Kidney tubule cell (primary cell): ENCODE measurements at regions not wholly inside any gene's neighbourhood (a gene's known extent, or its start where the extent isn't known, plus 50 kb on each side); places are given as distances from the start of the nearest gene placed in this dataset.

Source experiments
- DNase-seq: peaks from one replicate; pipeline ENCODE4 v3.0.0-alpha.2; 2018; ENCODE audit warnings: low spot score

DNA sequence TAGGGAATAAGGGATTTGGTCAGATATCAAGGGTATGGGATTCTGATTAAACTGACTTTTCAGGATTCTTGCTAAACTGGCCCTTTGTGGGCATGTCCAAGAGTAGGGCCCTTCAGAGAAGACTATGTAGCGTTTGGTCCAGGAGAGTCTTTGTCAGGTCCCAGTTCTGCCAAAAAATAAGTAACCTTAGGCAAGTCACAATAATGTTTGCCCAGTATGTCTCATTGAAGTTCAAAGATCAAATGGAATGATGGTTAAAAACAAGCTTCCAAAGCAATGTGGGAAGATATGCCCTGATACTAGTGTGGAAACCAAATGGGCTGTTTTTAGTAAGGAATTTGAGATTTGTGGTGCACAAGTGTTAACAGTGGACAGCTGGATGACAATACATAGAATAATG, 454.4 kb downstream of the WDR72 start:
- no peak for DNase-seq

DNA sequence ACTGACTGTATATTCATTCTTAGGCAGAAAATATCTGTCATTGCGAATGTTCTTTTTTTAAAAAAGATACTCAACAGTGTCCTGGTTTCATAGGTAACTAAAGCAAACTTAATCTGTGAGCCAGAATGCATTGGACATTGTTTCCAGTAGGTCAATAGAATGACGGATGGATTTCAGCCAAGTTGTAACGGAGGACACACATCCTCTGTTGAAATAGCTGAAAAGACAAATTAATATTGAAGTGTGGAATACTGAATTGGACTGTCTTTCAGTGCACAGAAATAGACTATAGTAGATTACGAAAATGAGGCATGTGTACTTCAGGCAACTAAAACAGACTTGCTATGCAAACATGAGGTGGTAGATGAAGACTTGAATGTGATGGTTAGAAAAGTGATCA, 461.6 kb downstream of the WDR72 start:
- no peak for DNase-seq

DNA sequence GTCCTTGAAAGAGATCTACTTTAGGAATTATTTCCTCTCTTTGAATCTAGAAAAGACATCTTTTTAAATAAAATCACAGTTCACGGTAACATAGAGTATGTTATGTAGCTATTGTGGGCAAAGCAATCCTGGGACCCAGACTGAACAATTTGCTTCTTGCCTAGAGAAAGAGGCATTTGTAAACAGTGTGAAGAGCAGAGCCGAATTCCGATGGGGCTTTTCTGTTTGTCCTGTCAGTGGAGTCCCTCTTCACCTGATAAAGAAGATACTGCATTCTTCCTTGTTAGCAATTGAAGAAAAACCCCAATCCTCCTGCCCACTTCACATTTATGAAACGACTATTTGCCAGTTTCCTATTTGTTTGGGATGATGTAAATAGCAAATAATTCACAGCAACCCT, 462.9 kb downstream of the WDR72 start:
- DNase-seq, result no peak

DNA sequence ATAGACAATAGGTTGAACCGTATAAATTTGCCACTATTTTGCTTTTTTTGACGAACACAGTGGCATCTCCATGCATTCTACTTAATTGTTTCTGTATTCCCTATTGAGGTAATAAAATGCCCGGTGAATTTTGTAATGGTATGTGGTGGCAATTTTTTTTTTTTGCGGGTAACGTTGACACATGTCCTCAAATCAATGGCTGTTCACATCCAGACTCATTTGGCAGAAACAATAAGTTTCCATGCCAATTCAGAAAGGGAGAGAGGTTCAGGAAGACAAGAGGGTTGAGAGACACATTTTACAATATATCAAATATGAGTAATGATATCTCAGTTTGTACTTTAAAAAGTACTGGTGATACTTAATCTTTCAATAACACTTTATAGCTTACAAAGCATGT, 463.9 kb downstream of the WDR72 start:
- DNase-seq, result no peak

DNA sequence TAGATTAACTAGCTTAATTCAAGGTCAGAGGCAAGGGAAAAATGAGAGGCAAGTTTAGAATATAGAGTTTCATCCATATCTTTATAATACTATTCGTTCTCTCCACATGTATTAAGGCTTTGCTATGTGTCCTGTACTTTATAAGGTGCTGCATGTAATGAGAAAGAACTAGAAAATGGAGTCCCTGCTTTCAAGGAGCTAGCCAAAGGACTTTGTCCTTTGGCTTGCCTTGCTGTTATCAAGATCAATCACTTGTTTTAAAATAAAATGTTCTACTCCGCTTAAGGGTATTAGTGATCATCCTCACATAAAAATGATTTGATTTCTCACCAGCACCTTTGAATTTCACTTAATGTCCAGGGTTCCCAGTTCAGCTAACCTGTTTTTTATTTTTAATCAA, 470.9 kb downstream of the WDR72 start:
- DNase-seq, result no peak

DNA sequence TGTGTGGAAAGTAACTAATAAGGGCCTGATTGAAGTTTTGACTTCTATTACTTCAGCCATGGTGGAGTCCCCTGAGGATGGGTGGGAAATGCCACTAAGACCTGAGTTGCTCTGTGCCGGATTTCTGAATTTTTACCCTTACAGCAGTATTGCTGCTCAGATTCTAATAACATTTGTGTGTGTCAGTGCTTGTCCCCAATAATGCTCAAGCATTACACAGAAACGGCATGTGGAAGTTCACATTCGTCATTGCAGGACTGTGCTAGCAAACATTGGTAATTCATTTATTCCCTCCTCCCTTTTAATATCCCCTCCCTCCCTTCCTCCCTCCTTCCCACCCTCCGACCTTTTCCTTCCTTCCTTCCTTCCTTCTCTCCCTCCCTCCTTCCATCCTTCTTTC, 484.5 kb upstream of the ONECUT1 start:
- no peak for DNase-seq

DNA sequence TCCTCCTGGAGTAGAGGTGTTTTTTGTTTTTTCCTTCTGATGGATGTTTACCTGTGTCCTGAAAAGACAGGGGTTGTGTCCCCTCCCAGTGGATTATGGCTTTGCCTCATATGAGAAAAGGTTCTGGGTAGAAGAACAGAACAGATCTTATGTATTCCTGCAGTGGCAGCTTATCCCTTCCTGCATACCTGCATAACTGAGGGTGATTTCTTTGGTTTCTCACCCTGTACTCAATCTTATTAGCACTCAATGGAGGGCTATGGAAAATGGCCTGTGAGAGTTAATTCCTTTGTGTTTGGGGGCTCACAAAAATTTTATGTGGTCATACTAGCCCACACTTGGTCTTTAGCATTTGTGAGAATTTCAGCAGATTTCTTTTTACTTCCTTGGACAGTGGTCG, 482.0 kb upstream of the ONECUT1 start:
- DNase-seq, result no peak

DNA sequence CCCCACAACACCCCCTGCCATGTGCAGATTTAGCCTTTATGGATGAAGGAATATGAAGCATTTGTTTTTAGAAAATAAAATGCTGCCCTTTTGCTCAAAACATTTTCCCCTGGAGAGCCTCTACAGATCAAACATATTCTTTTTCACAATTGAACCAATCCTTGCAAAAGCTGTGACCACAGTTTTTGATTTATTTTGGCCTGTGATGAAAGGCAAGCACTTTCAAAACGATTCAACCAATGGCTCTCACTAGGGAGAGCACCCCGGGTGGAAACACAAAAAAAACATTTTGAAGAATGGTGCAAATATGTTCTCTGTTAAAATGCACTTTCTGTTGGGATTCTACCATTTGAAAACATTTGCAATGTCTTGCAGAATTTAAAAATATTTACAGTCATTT, 476.0 kb upstream of the ONECUT1 start:
- DNase-seq, result no peak

DNA sequence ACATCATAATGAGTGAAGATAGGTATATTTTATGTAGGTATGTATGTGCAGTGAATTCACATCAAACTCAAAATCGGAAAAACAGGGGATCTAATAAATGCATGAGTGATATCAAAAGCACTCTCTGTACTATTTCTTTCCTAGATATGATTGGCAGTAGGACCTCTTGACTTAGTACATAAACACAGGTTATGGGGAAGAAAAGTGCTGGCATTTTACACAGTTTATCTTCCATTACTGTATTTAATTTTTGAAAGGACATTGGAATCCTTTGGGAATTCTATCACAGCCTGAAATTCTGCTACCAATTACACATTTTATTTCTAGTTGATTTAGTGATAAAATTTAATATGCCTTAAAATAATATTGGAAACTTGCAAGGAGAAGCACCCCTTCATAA, 470.5 kb upstream of the ONECUT1 start:
- DNase-seq, result no peak

DNA sequence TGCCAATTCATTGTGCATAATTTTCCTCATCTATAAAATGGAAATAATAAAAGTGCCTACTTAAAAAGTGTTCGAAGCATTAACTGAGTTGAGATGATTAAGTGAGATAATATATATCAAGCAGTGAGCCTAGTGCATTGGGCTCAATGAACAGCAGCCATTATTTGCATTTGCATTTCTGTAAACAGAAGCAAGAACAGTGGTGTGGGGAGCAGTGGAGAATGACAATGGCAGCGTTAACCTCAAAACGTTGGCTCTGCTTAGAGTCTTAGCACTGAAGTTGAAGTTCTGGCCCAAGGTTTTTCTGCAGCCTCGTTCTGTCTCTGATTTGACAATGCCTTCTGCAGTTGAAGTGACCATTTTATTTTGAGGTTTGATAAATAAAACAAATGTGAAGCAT, 466.3 kb upstream of the ONECUT1 start:
- DNase-seq, result no peak

DNA sequence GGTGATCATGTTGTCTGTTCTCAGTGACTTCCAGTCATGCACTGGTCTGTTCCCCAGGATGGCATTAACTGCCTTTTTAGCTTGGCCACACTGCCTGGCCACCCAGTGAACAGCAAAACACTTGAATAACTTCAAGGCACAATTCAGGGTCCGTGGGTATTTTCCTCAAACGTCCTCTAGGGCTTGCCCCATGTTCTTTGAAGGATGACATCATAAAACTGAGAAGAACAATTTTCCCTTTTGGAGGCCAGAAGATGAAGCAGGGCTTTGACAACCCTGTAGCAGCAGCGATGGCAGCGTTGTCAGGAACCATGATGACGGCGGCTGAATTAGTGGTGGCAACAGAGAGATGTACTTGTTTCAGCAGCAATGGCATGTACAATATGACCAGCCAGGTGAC, 465.9 kb upstream of the ONECUT1 start:
- no peak for DNase-seq

DNA sequence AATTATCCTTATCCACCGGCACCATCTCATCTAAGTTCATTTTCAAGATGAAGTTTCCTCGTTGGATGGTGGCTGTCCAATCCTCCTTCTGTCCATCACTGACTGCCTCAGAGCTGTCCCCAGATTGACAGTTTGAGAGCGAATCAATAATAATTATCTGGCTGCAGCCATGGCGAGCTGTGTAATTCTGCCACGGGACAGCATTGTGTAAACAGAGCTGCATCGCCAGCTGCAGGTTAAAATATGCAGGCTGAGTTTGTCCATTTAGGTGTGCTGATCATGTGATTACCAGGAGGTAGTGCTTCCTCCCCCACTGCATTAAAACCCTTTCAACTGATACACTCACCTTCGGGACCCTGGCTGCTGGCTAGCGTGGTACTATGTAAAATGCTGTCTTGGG, 461.9 kb upstream of the ONECUT1 start:
- DNase-seq, result no peak

DNA sequence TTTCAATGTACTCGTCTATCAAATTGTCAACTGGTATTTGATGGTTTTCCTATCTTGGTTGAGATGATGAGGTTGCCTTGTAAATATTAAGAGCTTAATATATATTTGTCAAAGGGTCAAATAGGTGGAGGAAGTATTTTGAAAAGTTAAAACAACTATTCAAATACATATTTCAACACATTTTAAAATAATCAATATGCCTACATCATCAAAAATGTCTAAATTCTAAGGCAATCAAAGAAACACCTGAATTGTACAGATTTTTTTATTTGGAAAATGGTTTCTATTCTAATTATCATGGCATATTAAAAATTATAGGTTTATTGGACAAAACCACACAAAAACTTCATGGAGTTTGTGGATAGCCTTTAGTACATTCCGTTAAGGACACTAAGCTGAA, 461.4 kb upstream of the ONECUT1 start:
- DNase-seq, result no peak

DNA sequence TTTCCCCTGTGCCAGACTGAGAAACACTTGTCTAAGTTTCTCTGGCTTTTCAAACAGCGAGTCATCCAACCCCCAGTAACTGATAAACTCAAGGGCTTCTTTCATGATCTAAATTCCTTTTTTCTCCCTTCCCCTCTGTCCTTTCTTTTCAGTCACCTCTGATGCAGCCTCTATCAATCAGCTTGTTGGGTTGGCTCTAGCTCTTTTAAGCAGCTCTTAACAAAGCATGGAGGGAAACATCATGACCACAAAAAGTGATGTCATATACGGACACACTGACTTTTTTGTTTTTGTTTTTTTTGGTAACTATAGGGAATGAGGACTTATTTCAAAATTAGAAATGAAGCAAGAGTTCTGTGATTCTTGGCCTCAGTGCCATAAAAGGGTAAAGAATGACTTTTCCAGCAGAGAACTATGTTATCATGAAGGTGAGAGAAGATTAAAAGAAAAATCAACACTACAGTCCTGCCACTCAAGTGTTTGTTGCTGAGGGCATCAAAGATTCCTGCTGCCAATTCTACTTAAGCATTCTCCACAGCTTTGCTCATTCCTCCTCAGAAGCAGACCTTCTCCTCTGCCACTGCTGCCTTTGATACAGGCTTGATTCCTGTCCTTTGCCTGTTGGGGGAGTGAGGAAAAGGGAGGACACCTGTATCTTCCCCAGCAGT, 457.0 kb upstream of the ONECUT1 start:
- DNase-seq, result no peak

DNA sequence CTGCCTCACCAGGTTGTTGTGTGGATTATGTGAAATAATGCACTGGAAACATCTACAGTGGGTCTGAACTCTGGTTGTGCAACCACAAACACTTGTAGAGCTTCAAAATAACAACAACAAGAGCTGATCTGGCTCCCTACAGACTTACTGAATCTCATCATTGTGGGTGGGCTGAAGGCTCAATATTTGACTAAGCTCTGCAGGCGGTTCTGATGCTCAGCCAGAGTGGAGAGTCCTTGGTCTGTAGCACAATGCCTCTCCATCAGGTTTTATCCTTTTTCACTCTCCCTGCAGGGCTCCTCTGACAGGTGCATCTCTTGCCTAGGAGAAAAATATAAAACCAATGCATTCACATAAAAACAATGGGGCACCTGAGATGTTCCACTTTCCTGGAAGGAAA, 456.3 kb upstream of the ONECUT1 start:
- DNase-seq, result no peak

DNA sequence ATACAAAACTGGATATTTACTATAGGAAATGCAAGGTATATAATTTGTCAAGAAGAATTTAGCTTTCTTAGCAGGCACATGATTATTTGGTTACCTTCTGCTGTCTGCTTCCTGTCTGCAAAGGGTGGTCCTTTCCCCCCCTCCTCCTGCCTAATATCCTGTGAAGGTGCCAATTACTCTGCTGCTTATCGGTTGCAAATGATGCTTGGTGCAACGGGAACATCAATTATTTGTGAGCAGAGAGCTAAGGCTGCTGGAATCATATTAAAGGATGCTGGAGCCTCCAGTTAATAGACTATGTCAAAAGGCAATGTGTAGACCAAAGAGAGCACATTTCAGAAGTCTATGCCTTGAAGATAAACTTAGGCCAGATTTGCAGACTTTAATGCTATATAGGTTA, 443.7 kb upstream of the ONECUT1 start:
- no peak for DNase-seq

DNA sequence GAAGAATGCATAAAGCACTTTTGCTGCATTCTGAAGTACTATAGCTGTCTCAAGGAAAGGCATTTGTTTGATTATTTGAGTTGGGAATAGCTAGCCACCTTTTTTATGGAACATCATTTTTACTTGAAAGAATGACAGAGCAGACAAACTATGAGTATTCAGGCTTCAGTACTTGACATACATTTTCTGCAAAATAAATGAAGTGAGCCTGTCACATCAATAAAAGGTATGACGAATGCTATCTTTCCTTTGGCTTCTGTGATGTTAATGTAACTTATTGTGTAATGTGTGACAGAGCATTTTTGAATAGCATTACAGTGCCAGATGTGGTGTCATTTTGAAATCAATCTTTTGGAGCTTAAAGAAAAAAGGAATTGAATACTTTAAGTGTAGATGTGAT, 440.3 kb upstream of the ONECUT1 start:
- DNase-seq, result no peak

DNA sequence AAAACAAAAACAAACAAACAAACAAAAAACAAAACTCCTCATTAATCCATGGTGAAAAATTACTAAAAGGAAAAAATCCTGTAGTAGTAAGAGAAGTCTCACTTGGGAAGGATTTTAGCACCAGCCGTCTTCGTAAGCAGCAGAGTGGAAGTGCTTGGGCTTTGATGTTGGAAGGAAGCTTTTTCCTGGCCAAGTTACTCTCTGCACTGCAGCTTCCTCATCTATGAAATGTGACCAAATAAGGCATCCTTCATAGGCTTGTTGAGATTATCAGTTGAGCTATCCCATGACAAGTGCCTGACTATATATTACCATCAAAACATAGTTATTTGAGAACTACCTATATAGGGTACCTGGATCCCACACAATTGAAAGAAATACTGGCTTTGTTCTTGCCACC, 436.4 kb upstream of the ONECUT1 start:
- DNase-seq, result no peak

DNA sequence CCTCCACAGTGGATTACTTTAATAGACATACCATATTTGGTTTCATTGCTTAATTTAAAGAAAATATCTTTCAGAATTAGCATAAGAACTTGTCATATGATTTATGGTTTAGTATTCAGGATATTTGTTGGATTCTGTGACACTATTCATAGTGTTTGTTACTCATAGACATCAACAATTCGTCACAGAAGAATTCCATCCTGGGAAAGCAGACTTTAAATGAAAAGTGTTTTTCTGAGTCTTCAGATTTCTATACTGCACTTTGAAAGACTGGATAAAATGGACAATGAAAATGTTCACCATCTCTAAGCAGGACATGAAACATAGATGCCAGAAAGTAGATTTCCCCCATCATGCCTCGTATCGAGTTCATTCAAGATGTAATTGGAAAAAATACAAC, 435.6 kb upstream of the ONECUT1 start:
- no peak for DNase-seq

DNA sequence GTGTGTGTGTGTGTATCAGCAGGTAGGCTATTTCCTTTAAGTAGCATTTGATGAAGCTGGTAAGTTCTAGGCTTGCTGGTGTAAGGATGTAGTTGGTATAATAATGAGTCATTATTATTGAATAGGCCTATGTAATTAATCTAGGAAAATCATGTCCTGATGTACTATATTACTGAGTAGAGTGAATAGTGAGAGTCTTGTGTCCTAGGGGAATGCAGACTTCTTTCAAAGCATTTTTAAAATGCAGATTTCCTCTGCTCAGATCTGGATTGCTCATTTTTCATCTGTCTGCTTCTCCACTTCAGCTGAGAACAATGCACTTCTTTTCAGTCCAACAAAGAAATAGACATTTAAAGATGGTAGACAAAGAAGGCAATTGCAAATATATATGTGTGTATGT, 434.2 kb upstream of the ONECUT1 start:
- DNase-seq, result no peak

DNA sequence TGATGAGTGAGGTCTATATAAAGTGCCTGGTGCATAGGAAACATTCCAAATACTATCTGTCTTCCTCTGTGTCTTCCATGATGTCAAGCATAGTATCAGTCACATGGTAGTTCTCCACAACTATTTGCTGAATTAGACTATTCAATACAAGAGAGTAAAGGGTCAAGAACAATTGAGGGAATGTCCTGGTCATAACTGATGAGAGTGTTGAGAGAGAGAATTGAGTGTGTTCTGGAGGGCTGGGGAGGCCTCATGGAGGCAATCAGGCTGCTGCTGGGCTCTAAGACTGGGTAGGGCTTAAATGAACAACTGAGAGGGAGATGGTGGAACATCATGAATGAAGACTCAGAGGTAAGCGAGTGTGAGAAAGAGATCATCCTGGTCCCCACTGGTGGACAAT, 433.7 kb upstream of the ONECUT1 start:
- DNase-seq, result no peak

DNA sequence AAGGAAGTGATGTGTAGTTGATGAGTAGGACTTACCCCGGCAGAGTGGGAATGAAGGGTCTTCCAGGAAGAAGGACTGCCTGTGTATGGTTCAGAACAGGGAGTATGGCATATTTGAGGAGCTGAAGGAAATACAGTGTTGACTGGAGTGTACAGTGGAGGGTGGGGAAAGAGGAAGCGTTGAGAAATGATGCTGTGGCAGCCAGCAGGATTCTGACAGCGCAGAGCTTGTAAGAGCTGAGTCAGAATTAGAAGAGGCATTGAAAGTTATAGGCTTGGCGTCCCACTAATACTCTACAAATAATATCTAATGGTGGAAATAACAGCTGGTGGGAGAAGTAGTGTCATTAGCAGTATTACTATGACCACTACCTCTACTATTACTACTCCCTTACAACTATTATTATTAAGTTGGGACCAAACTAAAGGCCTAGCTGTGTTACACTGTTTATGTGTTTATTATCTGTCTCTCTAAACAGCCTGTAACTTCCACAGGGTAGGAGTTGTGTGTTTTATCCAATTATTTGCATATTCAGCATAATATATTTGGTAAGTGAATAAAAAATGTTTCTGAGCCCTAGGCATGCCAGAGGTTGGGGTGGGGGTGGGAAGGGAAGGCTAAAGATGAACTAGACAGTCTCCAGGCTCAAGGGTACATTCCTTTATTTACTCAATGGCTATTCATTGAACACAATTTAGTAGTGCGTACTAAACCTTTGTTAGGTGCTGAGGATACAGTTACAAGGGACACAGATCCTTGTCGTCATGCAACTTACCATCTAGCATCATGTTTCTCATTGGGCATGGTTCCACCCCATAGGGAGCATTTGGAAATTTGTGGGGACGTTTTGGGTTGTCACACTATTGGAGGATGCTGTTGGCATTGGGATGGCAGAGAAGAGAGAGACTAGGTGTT, 428.8 kb upstream of the ONECUT1 start:
- DNase-seq, result no peak

DNA sequence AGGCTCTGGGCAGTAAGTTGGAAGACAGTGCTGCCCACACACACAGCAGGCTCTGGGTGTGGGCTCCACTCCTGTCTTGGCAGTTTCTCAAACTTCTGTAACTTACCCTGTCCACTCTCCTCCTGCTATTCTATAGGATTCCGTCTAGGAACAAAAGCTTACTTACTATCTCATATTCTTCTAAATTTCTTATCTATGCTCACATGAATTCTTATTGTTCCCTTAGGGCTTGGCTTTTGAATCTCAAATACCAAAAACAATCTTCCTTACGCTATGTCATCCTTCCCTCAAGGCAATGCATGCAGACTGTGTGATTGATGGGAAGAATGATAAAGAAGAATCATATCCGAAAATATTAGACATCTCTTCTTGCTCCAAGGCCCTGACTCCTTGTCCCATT, 425.9 kb upstream of the ONECUT1 start:
- no peak for DNase-seq

DNA sequence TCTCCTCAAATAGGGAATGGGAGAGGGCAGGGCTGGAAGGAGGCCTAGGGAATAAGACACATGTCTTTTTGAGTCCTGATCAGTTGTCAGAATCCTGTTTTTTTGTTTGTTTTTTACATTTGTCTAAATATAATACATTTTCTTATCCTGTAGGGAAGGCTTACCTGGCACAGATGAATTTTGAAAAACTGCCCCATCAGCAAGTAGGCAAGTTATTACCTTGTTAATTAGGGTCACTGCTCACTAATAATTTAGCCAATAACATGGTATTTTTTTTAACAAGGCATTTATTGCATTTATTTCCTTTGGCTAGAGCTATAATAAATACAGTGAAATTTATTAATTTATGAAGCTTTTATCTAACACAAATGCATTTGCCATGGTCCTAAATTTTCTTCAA, 423.2 kb upstream of the ONECUT1 start:
- no peak for DNase-seq
